ENCODE measurements at regions not wholly inside any gene's neighbourhood (a gene's known extent, or its start where the extent isn't known, plus 50 kb on each side); places are given as distances from the start of the nearest gene placed in this dataset.

GRCh38 chr15:97866959-97867358 is 93.5 kb upstream of the ARRDC4 start:
- no peak for TF ChIP-seq CTCF (IDR thresholded peaks at IDR 0.05)
- no peak for TF ChIP-seq POLR2A (IDR thresholded peaks at IDR 0.05)

Data from breast epithelium (tissue), 3 donors.